Left colon (tissue), 2 donors: ENCODE measurements at regions not wholly inside any gene's neighbourhood (a gene's known extent, or its start where the extent isn't known, plus 50 kb on each side); places are given as distances from the start of the nearest gene placed in this dataset.
A peak's percentile ranks its signal among the peaks of the same experiment; 100 is the strongest.

ENCODE experiments used
- ATAC-seq: fragments of 200-7000 bp; cut with Tn5 transposase; one replicate; pipeline ENCODE4 v1.9.1; 2020; ENCODE audit warnings: mild to moderate bottlenecking, moderate library complexity
- DNase-seq, 2 donors: peaks; one replicate each; pipeline ENCODE4 v3.0.0-alpha.2; 2020
- intact Hi-C, 2 donors: fragments of 100-400 bp; cut with DNase I in 1 of 2; cut with micrococcal nuclease in 1 of 2; formaldehyde crosslinking; loops; one replicate each; pipeline versions ENCODE4 v1.11.2 to v1.14.0; 2022; cut with DNase I, micrococcal nuclease
- donor health status: DM: no; HTN: no; CAD: no.
- donor health status: DM: yes; HTN: yes; CAD: no.

- ATAC-seq (peak; percentile 26), DNase-seq (no peak)
- intact Hi-C loops = no loop called here
Observed at GRCh38 chrX:2609431-2610238, 81.5 kb upstream of the CD99 start.

DNA sequence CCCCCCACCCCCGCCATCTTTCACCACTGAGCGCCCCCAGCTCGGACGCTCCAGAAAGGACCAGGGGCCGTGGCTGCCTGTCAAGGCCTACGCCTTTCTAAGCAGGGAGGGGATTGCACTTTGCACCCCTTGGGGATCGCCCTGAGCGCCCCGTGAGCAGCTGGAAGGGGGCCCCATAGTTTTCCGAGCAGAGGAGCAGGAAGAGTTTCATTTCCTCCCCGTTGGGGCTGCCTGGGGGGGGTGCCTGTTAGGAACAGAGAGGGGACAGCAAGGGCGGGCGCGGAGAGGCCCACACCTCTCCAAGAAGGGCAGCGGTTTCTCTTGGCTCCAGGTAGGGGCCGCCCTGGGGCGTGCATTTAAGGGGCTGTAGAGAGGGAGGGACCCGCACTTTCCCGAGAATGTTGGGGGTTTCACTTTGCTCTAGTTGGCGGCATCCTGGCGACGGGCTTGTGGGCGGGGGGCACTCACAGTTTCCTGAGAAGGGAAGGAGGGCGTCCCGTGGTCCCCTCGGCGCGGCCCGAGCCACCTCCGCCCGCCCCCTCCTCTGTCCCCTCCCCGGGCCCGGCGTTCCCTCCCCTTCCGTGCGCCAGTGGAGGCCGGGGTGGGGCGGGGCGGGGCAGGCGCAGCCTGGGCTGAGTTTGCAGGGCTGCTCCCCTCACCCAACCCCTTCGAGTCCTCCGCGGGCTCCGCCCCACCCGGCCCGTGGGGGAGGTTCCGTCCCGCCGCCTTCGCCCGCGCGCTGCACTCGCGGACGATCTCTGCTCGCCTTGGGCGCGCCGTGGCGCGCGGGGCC lies 82.3 kb upstream of the CD99 start:
- ATAC-seq (peak; percentile 95), DNase-seq (peak; percentile 90 to 92)
- intact Hi-C loops = no loop called here

DNA sequence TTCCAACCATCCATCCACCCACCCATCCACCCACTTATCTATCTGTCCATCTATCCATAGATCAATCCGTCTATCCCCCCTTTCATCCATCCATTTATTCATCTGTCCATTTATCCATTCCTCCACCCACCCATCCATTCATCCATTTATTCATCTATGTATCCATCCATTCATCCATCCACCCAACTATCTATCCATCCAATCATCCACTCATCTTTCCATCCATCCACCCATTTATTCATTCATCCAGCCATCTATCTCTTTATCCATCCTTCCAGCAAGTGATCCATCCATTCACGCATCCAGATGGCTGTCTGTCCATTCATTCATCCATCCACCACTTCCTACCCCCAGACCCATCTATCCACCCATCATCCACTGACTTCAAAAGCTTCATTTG lies 84.0 kb upstream of the CD99 start:
- intact Hi-C loops = no loop called here
- ATAC-seq (no peak), DNase-seq (no peak)

GRCh38 chrX:2600564-2600963 lies 90.5 kb upstream of the CD99 start:
- intact Hi-C loops = no loop called here
- DNase-seq (no peak), ATAC-seq (no peak)

DNA sequence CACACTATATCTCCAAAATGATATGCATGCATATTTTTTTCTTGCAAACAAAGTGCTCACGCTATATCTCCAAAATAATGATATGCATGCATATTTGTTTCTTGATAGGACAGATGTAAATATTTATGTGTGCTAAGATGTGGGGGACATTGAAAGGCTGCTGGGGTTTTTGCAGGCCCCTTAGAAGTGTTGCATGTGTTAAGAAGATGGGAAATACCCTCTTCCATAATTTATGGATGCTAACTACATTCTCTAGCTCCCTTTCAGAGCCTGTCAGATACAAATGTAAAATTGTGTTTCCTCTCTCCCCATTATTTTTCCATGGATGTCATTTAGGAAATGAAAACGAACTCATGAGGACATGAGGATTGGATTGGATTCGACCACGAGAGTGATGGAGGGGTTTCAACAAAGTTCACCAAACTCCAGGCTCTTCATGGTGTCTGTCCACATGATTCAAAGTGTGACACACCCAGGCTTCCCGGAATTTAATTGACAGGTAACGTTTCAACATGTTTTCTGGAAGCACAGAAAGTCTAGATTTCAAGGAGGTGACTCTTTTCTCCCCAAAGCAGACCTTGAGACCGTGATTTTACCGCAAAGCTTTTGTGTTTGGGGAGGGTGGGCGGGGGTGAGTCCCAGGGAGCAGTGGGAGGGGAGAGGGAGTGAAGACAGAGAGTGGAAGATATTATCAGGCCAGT lies 94.4 kb upstream of the CD99 start:
- ATAC-seq (no peak), DNase-seq (no peak)
- intact Hi-C loops = loop anchor here (5.0 to 10.0 kb wide), 2 partner anchors 942 to 944 kb away; no protein-coding TSS in a partner anchor

- DNase-seq (no peak), ATAC-seq (no peak)
- intact Hi-C loops = loop anchor here (5.0 to 10.0 kb wide), 2 partner anchors 941 to 944 kb away; no protein-coding TSS in a partner anchor
Observed at GRCh38 chrX:2596045-2596444, 95.0 kb upstream of the CD99 start.

GRCh38 chrX:2595258-2595657 lies 94.5 kb upstream of the DHRSX start:
- intact Hi-C loops = loop anchor here (5.0 to 10.0 kb wide), 2 partner anchors 940 to 943 kb away; no protein-coding TSS in a partner anchor
- DNase-seq = no peak
- no peak for ATAC-seq

DNA sequence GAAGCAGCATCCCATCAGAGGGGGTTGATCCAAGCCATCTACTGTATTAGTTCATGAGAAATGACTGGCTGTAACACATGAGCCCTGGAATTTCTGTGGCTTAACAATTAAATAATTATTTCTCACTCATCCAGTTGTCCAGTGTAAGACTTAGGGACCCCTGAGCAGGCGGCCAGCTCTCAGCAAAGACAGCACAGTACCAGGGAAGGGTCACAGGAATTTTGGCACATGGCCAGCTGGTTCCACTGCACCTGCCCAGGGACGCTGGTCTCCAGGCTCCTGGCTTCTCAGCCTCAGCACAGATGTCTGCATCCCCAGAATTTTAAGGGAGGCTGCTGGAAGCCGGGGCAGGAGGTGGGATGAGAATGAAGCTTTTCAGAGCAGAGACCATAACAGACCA lies 93.7 kb upstream of the DHRSX start:
- ATAC-seq = no peak
- DNase-seq = no peak
- intact Hi-C loops = loop anchor here in 1 of 2 donors (10.0 kb wide), 1 partner anchor 940 kb away; no protein-coding TSS in a partner anchor

DNA sequence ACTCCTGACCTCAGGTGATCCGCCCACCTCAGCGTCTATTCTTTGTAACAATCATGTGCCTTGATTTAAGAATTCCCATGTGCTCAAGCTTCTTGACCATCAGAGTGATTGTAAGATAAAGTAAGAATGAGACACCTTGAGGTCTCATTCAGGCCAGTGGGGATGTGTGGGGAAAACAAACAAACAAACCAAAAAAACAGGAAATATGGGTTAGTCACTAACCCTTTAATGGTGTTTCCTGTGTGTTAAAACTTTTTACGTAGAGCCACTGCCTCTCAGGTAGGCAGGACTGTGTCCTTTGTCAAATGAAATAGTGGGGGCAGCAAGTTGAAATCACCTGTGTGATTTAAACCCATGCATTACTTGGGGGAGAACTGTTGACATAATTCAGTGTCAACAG lies 91.5 kb upstream of the DHRSX start:
- ATAC-seq (no peak), DNase-seq (no peak)
- intact Hi-C loops = loop anchor here in 1 of 2 donors (10.0 kb wide), 1 partner anchor 937 kb away; no protein-coding TSS in a partner anchor

DNA sequence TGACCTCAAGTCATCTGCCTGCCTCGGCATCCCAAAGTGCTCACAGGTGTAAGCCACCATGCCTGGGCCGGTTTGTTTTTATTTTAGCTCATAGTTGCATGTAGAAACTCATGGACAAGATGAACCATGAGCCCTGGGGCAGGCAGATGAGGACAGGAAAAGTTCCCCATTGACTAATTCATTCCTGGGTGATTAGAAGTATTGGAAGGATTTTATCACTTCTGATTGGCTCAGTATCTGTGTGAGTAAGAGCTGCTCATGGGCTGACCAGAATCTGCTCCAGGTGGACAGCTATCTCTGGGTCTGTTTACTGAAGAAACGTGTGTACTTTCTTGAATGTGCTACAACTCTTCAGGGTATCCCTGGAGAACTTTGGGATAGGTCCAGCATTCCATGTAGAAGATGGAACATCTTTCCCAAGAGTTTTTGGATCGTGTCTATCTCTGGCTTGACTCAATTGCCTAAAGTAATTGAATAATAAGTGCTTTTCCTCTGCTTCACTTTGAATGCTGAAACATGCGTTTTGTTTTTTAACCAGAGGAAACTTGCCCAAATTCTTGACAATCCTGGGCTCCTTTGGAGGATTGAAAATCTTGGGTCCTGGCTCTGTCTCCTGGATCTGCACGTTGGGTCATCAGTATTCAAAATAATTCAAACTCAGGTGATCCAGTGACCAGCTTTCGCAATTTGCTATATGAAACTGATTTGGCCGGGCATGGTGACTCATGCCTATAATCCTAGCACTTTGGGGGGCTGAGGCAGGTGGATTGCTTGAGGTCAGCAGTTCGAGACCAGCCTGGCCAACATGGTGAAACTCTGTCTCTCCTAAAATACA lies 88.6 kb upstream of the DHRSX start:
- intact Hi-C loops = loop anchor here in 1 of 2 donors (10.0 kb wide), 1 partner anchor 935 kb away; no protein-coding TSS in a partner anchor

DNA sequence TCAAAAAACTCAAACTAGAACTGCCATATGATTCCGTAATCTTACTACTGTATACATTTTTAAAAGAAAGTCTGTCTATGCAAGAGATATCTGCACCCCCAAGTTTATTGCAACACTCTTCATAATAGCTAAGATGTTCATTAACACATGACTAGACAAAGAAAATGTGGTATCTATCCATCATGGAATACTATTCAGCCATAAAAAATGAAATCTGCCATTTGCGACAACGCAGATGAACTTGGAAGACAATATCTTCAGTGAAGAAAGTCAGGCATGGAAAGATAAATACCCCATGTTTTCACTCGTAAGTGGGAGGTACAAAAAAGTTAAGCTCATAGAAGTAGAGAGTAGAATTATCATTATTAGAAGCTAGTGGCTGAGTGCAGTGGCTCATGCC lies 87.3 kb upstream of the DHRSX start:
- intact Hi-C loops = no loop called here

More for the DNA sequence above, 88.6 kb upstream of the DHRSX start:
- ATAC-seq (no peak), DNase-seq (no peak)

GRCh38 chrX:2587146-2587545 lies 86.4 kb upstream of the DHRSX start:
- ATAC-seq (no peak), DNase-seq (no peak)
- intact Hi-C loops = no loop called here

More for the DNA sequence above, 87.3 kb upstream of the DHRSX start:
- no peak for ATAC-seq
- no peak for DNase-seq

DNA sequence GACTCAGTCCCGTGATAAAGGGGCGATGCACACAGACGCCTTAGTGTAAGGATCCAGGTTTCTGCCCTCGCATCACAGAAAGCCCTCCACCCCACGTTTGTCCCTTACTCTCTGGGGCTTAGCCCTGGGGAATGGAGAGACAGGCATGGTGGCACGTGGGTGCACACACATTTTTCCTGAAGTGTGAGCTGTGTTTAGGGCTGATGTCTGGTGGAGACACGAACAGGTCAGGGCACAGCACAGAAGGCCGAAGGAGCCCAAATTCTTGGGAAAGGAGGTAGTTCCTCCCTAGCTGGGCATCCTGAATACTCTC lies 84.3 kb upstream of the DHRSX start:
- intact Hi-C loops = no loop called here
- ATAC-seq (no peak), DNase-seq (no peak)

DNA sequence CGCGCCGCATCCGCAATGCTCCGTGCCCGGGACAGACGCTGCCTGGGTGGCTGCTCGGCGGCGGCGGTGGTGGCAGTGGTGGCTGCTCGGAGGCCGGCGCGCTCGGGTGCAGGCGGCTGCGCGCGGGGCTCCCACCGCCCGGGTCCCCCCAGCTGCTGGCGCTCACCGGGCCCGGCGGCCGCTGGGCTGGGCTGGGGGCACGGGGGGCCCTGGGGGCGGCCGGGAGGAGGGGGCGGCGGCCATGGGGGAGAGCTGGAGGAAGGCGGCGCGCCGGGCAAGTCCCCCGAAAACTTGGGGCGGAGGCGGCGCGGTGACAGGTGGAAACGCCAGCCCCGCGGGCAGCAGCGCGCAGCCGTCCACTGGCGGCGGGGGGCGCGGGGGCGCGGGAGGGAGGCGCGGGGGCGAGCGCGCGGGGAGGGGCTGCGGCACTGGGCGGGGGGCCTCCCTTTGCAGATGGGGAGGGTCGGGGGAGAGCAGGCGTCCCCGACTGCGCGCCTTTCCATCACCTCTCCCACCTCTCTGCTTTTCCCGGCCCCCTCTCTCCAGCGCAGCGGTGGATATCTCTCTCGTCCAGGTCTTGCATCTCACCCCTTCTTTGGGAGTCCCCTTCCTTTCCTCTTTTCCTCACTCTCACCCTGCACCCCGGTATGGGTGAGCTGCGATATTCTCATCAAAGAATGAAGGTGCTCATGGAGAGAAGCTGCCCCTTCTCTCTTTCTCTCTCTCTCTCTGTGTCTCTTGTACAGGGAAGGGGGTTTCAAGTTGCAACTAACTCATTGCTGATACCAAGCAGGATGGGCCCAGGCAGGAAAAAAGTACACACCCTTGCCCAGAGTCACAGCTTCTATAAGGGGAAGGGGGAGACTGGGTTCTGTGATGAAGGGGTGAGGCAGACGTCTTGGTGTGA lies 83.7 kb upstream of the DHRSX start:
- intact Hi-C loops = no loop called here
- ATAC-seq (no peak), DNase-seq (no peak)

- ATAC-seq = no peak
- intact Hi-C loops = no loop called here
- DNase-seq = no peak
Observed at GRCh38 chrX:2583194-2584162, 82.7 kb upstream of the DHRSX start.

DNA sequence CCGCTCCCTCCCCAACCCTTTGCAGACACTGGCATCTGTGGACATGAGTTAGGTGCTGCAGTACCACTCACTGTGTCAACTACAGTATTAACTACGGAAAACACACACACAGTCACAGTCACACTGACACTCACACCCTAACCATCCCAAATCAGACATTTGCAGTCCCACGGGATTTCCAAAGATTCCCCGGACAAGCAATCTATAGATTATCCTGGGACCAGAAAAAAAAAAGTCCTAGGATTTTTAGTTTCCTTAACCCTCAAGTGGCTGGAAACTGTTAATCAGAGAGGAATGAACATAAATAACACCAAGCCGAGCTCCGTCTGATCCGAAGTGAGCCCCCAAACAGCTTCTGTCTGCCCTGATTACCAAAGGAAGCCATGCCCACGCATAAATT lies 81.9 kb upstream of the DHRSX start:
- DNase-seq = no peak
- ATAC-seq = no peak
- intact Hi-C loops = no loop called here
